ENCODE measurements at regions not wholly inside any gene's neighbourhood (a gene's known extent, or its start where the extent isn't known, plus 50 kb on each side); places are given as distances from the start of the nearest gene placed in this dataset.

GRCh38 chr11:80157447-80157846 is 716.6 kb upstream of the TENM4 start:
- no peak for DNase-seq (ENCODE audit: low spot score)
- WGBS (ENCODE audit: low lambda C conversion rate): 0% methylated on average over 3 of the region's 3 CpGs
- no peak overlapping the region for H3K27ac ChIP-seq (ENCODE audit: extremely low read length, insufficient read depth, low read length)
- no peaks in the 10 kb centered on the region for H3K27me3 ChIP-seq (ENCODE audit: control insufficient read depth in 1 of 2, insufficient read depth in 2 of 2, low read length in 2 of 2)
- ChIA-PET POLR2A (no interaction called here), CTCF (ENCODE audit: low intra/inter-chr PET ratio, low total read pairs) (no interaction called here)
- no peaks in the 10 kb centered on the region for H4K20me1 ChIP-seq (ENCODE audit: insufficient read depth, low read length)
- intact Hi-C loops (cut with micrococcal nuclease; ENCODE audit: unreplicated experiment): loop anchor here (5.0 to 10.0 kb wide), 3 partner anchors 753 to 1513 kb away; no protein-coding TSS in a partner anchor
- H3K4me3 ChIP-seq (replicated peaks in 1 of 3; ENCODE audit: insufficient read depth in 1 of 3, low read depth in 2 of 3, low read length in 3 of 3): no peak overlapping the region
- H3K4me2 ChIP-seq (ENCODE audit: low read depth, low read length): no peak overlapping the region
- BruUV-seq (replicated peaks): no TSS peak
- no peak for FAIRE-seq
- H3K36me3 ChIP-seq (replicated peaks in 1 of 2; ENCODE audit: control insufficient read depth in 1 of 2, insufficient read depth in 2 of 2, low read length in 2 of 2): no peaks in the 10 kb centered on the region
- H3K9me3 ChIP-seq (ENCODE audit: low read length): no peaks in the 10 kb centered on the region
- no peaks in the 10 kb centered on the region for H3K79me2 ChIP-seq (ENCODE audit: insufficient read depth, low read length)
- in situ Hi-C loops (cut with HindIII; ENCODE audit: extremely low pct_ligation_motif_present, low pct_unique_long_range_greater_than_20kb): loop anchor here (25.0 kb wide), 1 partner anchor 445 kb away; no protein-coding TSS in a partner anchor
- no peak overlapping the region for H2AFZ ChIP-seq (ENCODE audit: low read length)
- TF ChIP-seq ZNF20 (CRISPR knock-in tag; IDR thresholded peaks at IDR 0.05): no peak
- TF ChIP-seq ZNF629 (CRISPR knock-in tag; conservative IDR thresholded peaks at IDR 0.05): no peak
- TF ChIP-seq ZBTB42 (CRISPR knock-in tag; IDR thresholded peaks at IDR 0.05): no peak
- no peak for TF ChIP-seq ZNF7 (CRISPR knock-in tag; IDR thresholded peaks at IDR 0.05)
- TF ChIP-seq ZNF678 (CRISPR knock-in tag; IDR thresholded peaks at IDR 0.05): no peak
- no peak for TF ChIP-seq FOXK2 (IDR thresholded peaks at IDR 0.05)
- TF ChIP-seq KAT2B (IDR thresholded peaks at IDR 0.05; ENCODE audit: borderline replicate concordance, low read depth, low read length): no peak
- TF ChIP-seq DNMT1 (CRISPR knock-in tag; IDR thresholded peaks at IDR 0.05): no peak
- TF ChIP-seq ZNF75D (CRISPR knock-in tag; IDR thresholded peaks at IDR 0.05; ENCODE audit: borderline replicate concordance): no peak
- TF ChIP-seq SCMH1 (CRISPR knock-in tag; IDR thresholded peaks at IDR 0.05; ENCODE audit: borderline replicate concordance): no peak
- TF ChIP-seq SIN3A (IDR thresholded peaks at IDR 0.05; ENCODE audit: borderline replicate concordance, low read depth, low read length): no peak
- no peak for TF ChIP-seq SRSF4 (IDR thresholded peaks at IDR 0.05; ENCODE audit: low read depth, low read length, poor library complexity, severe bottlenecking)
- no peak for TF ChIP-seq ZNF784 (CRISPR knock-in tag; IDR thresholded peaks at IDR 0.05; ENCODE audit: borderline replicate concordance)
- no peak for TF ChIP-seq TP53 (CRISPR knock-in tag; conservative IDR thresholded peaks at IDR 0.05)
- no peak for TF ChIP-seq ZMYM4 (CRISPR knock-in tag; IDR thresholded peaks at IDR 0.05)
- no peak for TF ChIP-seq ZNF850 (CRISPR knock-in tag; conservative IDR thresholded peaks at IDR 0.05)
- TF ChIP-seq ZSCAN30 (CRISPR knock-in tag; IDR thresholded peaks at IDR 0.05): no peak
- TF ChIP-seq GPN1 (CRISPR knock-in tag; IDR thresholded peaks at IDR 0.05; ENCODE audit: borderline replicate concordance): no peak
- TF ChIP-seq, protein P1, sequence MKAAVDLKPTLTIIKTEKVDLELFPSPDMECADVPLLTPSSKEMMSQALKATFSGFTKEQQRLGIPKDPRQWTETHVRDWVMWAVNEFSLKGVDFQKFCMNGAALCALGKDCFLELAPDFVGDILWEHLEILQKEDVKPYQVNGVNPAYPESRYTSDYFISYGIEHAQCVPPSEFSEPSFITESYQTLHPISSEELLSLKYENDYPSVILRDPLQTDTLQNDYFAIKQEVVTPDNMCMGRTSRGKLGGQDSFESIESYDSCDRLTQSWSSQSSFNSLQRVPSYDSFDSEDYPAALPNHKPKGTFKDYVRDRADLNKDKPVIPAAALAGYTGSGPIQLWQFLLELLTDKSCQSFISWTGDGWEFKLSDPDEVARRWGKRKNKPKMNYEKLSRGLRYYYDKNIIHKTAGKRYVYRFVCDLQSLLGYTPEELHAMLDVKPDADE (CRISPR knock-in tag; IDR thresholded peaks at IDR 0.05): no peak
- H3K4me1 ChIP-seq (ENCODE audit: insufficient read depth, low read length): no peaks in the 10 kb centered on the region
- H3K9ac ChIP-seq (ENCODE audit: insufficient read depth, low read depth, low read length): no peak overlapping the region
- ATAC-seq: no peak
